H9 (cell line): ENCODE measurements at regions not wholly inside any gene's neighbourhood (a gene's known extent, or its start where the extent isn't known, plus 50 kb on each side); places are given as distances from the start of the nearest gene placed in this dataset.

Source experiments
- DNase-seq: peaks from one replicate; pipeline ENCODE4 v3.0.0-alpha.2; 2017
- H2AFZ ChIP-seq: one replicate; pipeline ENCODE4 v1.6.1; 2013; ENCODE audit warnings: mild to moderate bottlenecking, low read length, control low read depth, moderate library complexity
- H2AK5ac ChIP-seq: 2 replicates; pipeline ENCODE4 v1.6.1; 2013; ENCODE audit warnings: low read length, control low read depth, mixed read lengths; ENCODE audit not compliant: insufficient read length
- H2BK120ac ChIP-seq: one replicate; pipeline ENCODE4 v1.6.1; 2013; ENCODE audit warnings: low read depth, mild to moderate bottlenecking, low read length, control low read depth, inconsistent platforms; ENCODE audit not compliant: poor library complexity, severe bottlenecking
- H2BK12ac ChIP-seq: 2 replicates; pipeline ENCODE4 v1.6.1; 2013; ENCODE audit warnings: low read length, control low read depth, mixed read lengths, low read depth; ENCODE audit not compliant: insufficient read length
- H2BK15ac ChIP-seq: 2 replicates; pipeline ENCODE4 v1.6.1; 2013; ENCODE audit warnings: low read depth, low read length, control low read depth
- H2BK20ac ChIP-seq: one replicate; pipeline ENCODE4 v1.6.1; 2013; ENCODE audit warnings: low read depth, mild to moderate bottlenecking, low read length, control low read depth, inconsistent platforms; ENCODE audit not compliant: poor library complexity, severe bottlenecking
- H2BK5ac ChIP-seq: 2 replicates; pipeline ENCODE4 v1.6.1; 2013; ENCODE audit warnings: low read length, control low read depth, mixed read lengths; ENCODE audit not compliant: insufficient read length
- H3K14ac ChIP-seq: 2 replicates; pipeline ENCODE4 v1.6.1; 2013; ENCODE audit warnings: low read length, control low read depth; ENCODE audit not compliant: insufficient read depth
- H3K18ac ChIP-seq: 2 replicates; pipeline ENCODE4 v1.6.1; 2013; ENCODE audit warnings: low read depth, mild to moderate bottlenecking, mixed read lengths, low read length, control low read depth; ENCODE audit not compliant: insufficient read length
- H3K23ac ChIP-seq: 2 replicates; pipeline ENCODE4 v1.6.1; 2013; ENCODE audit warnings: low read length, control low read depth, mixed read lengths, low read depth; ENCODE audit not compliant: insufficient read length
- H3K23me2 ChIP-seq: 2 replicates; pipeline ENCODE4 v1.6.1; 2013; ENCODE audit warnings: low read depth, mild to moderate bottlenecking, mixed read lengths, low read length, control low read depth; ENCODE audit not compliant: insufficient read length, poor library complexity, severe bottlenecking
- H3K27ac ChIP-seq: 2 replicates; pipeline ENCODE4 v1.5.1; 2013; ENCODE audit warnings: low read length, control low read depth, mixed read lengths, low read depth; ENCODE audit not compliant: insufficient read length
- H3K27me3 ChIP-seq: 2 replicates; pipeline ENCODE4 v1.6.1; 2013; ENCODE audit warnings: low read length, control low read depth, inconsistent platforms; ENCODE audit not compliant: insufficient read depth
- H3K4ac ChIP-seq: 2 replicates; pipeline ENCODE4 v1.6.1; 2013; ENCODE audit warnings: low read depth, mild to moderate bottlenecking, control low read depth, inconsistent platforms, low read length, moderate library complexity
- H3K4me1 ChIP-seq: 2 replicates; pipeline ENCODE4 v1.6.1; 2013; ENCODE audit warnings: low read length, control low read depth, inconsistent platforms; ENCODE audit not compliant: insufficient read depth
- H3K4me2 ChIP-seq: 2 replicates; pipeline ENCODE4 v1.6.1; 2013; ENCODE audit warnings: low read length, control low read depth, mixed read lengths; ENCODE audit not compliant: insufficient read length, insufficient read depth
- H3K56ac ChIP-seq: 2 replicates; pipeline ENCODE4 v1.6.1; 2013; ENCODE audit warnings: low read depth, mild to moderate bottlenecking, mixed read lengths, low read length, control low read depth; ENCODE audit not compliant: insufficient read length
- H3K79me1 ChIP-seq: 2 replicates; pipeline ENCODE4 v1.6.1; 2013; ENCODE audit warnings: low read depth, mild to moderate bottlenecking, moderate library complexity, low read length, control low read depth, inconsistent platforms; ENCODE audit not compliant: insufficient read depth, poor library complexity, severe bottlenecking
- H3K79me2 ChIP-seq: 2 replicates; pipeline ENCODE4 v1.6.1; 2013; ENCODE audit warnings: low read length, control low read depth, inconsistent platforms; ENCODE audit not compliant: insufficient read depth
- H3K9ac ChIP-seq: 2 replicates; pipeline ENCODE4 v1.6.1; 2013; ENCODE audit warnings: low read length, control low read depth, mixed read lengths; ENCODE audit not compliant: insufficient read length; ENCODE audit errors: extremely low read depth
- H3K9me3 ChIP-seq: one replicate; pipeline ENCODE4 v1.6.1; 2013; ENCODE audit warnings: low read depth, low read length, inconsistent platforms; ENCODE audit not compliant: control insufficient read depth
- H3T11ph ChIP-seq: one replicate; pipeline ENCODE4 v1.6.1; 2013; ENCODE audit warnings: mild to moderate bottlenecking, low read length, control low read depth, inconsistent platforms
- H4K20me1 ChIP-seq: one replicate; pipeline ENCODE4 v1.6.1; 2013; ENCODE audit not compliant: control insufficient read depth, insufficient read length, insufficient read depth
- H4K5ac ChIP-seq: 2 replicates; pipeline ENCODE4 v1.6.1; 2013; ENCODE audit warnings: low read depth, mild to moderate bottlenecking, mixed read lengths, low read length, control low read depth; ENCODE audit not compliant: insufficient read length
- H4K8ac ChIP-seq: replicated peaks from 2 replicates; pipeline ENCODE4 v1.6.1; 2013; ENCODE audit warnings: low read length, control low read depth, mixed read lengths, low read depth; ENCODE audit not compliant: insufficient read length
- H4K91ac ChIP-seq: 2 replicates; pipeline ENCODE4 v1.6.1; 2013; ENCODE audit warnings: low read depth, mild to moderate bottlenecking, moderate library complexity, mixed read lengths, low read length, control low read depth; ENCODE audit not compliant: insufficient read length
- H3K27ac Mint-ChIP-seq, 3 experiments: 2 replicates in 2 of 3; 3 replicates in 1 of 3; pipeline ENCODE4 v1.8.0; 2020 to 2021; ENCODE audit warnings: mixed read lengths in 3 of 3, mild to moderate bottlenecking in 1 of 3, moderate library complexity in 1 of 3
- H3K27me3 Mint-ChIP-seq: 2 replicates; pipeline ENCODE4 v1.8.0; 2021; ENCODE audit warnings: low read depth, mild to moderate bottlenecking, moderate library complexity, mixed read lengths
- H3K36me3 Mint-ChIP-seq, 3 experiments: 2 replicates in 2 of 3; 3 replicates in 1 of 3; pipeline ENCODE4 v1.8.0; 2020 to 2021; ENCODE audit warnings: low read depth in 3 of 3, mixed read lengths in 3 of 3; ENCODE audit not compliant: insufficient read depth in 1 of 3
- H3K4me1 Mint-ChIP-seq, 2 experiments: 2 replicates each; pipeline ENCODE4 v1.8.0; 2020; ENCODE audit warnings: mixed read lengths in 2 of 2
- H3K4me3 Mint-ChIP-seq, 2 experiments: 2 replicates in 1 of 2; 3 replicates in 1 of 2; pipeline ENCODE4 v1.8.0; 2020 to 2021; ENCODE audit warnings: mild to moderate bottlenecking in 2 of 2, mixed read lengths in 2 of 2, moderate library complexity in 1 of 2
- H3K9me3 Mint-ChIP-seq, 2 experiments: 2 replicates in 1 of 2; 3 replicates in 1 of 2; pipeline ENCODE4 v1.8.0; 2020; ENCODE audit warnings: mild to moderate bottlenecking in 2 of 2, mixed read lengths in 2 of 2, moderate library complexity in 1 of 2
- CTCF ChIP-seq: fragments of 200-600 bp; sonication (generic); conservative IDR thresholded peaks from 3 replicates; pipeline ENCODE4 v1.8.0; 2021; ENCODE audit warnings: antibody characterized with exemption, mild to moderate bottlenecking
- WGBS: extraction: QIAGEN DNeasy Blood & Tissue Kit; methylation state at CpG from one replicate; pipeline ENCODE4 v1.1.7; 2013; ENCODE audit warnings: missing lambda C conversion rate, low lambda C conversion rate, mixed read lengths; ENCODE audit not compliant: insufficient read length; ENCODE audit errors: extremely low coverage; 5-methylcytosine and 5-hydroxymethylcytosine counted together

- H3K9me3 Mint-ChIP-seq = no peaks in the 10 kb centered on the region; a peak in 2 of 5 replicates
- no CpG with 5 or more reads among the region's 2 CpGs for WGBS
- H2AFZ ChIP-seq = no peak overlapping the region
- 0 out of 2 replicates have a peak, but pooled peaks cover under 1% of the 10 kb centered on the region for H3K4me1 ChIP-seq
- no peak overlapping the region for H2BK5ac ChIP-seq
- no peaks in the 10 kb centered on the region for H3K23me2 ChIP-seq
- no peaks in the 10 kb centered on the region; the same call in 1 of the 2 replicates for H3K27me3 Mint-ChIP-seq
- H3K14ac ChIP-seq = no peak overlapping the region
- H4K20me1 ChIP-seq = no peaks in the 10 kb centered on the region
- H2BK12ac ChIP-seq = no peak overlapping the region
- no peaks in the 10 kb centered on the region for H3K79me2 ChIP-seq
- H3K36me3 Mint-ChIP-seq = no peaks in the 10 kb centered on the region
- H3K27ac Mint-ChIP-seq = no peak overlapping the region
- no peak overlapping the region for H2AK5ac ChIP-seq
- no peak overlapping the region for H3K18ac ChIP-seq
- H2BK15ac ChIP-seq = no peak overlapping the region
- no peak overlapping the region for H4K91ac ChIP-seq
- no peak overlapping the region for H3K56ac ChIP-seq
- no peaks in the 10 kb centered on the region for H3K27me3 ChIP-seq
- H3K9me3 ChIP-seq = no peaks in the 10 kb centered on the region
- no peak overlapping the region for H3K23ac ChIP-seq
- no peak overlapping the region for H3T11ph ChIP-seq
- no peak overlapping the region for H4K5ac ChIP-seq
- H3K9ac ChIP-seq = no peak overlapping the region
- no peak overlapping the region for H2BK20ac ChIP-seq
- H3K4ac ChIP-seq = no peak overlapping the region
- no peak overlapping the region for H4K8ac ChIP-seq
- DNase-seq = no peak
- H3K4me3 Mint-ChIP-seq = no peak overlapping the region
- peaks cover 0 to 3% of the 10 kb centered on the region in 2 experiments; a peak in 1 of 4 replicates for H3K4me1 Mint-ChIP-seq
- H3K79me1 ChIP-seq = no peaks in the 10 kb centered on the region
- no peak for TF ChIP-seq CTCF
- no peak overlapping the region for H3K27ac ChIP-seq
- no peak overlapping the region for H2BK120ac ChIP-seq
- H3K4me2 ChIP-seq = no peak overlapping the region
These were observed 111.6 kb downstream of the SNX18 start for GRCh38 chr5:54629115-54629514.
